H1 (cell line): ENCODE measurements at regions not wholly inside any gene's neighbourhood (a gene's known extent, or its start where the extent isn't known, plus 50 kb on each side); places are given as distances from the start of the nearest gene placed in this dataset.

ENCODE experiments used
- ATF3 ChIP-seq: IDR thresholded peaks from 2 replicates; pipeline ENCODE4 v1.6.1; 2011; ENCODE audit warnings: low read depth, mild to moderate bottlenecking, low read length; ENCODE audit not compliant: insufficient read depth
- BRCA1 ChIP-seq: IDR thresholded peaks from 2 replicates; pipeline ENCODE4 v1.6.1; 2012; ENCODE audit warnings: low read depth, low read length, improper control_type of control experiment
- SIRT6 ChIP-seq: IDR thresholded peaks from one replicate; pipeline ENCODE4 v1.7.1; 2012; ENCODE audit warnings: low read length, inconsistent platforms
- TBP ChIP-seq: IDR thresholded peaks from 2 replicates; pipeline ENCODE4 v1.6.1; 2011; ENCODE audit warnings: low read depth, low read length, improper control_type of control experiment

GRCh38 chr16:85398688-85399582 is 214.2 kb upstream of the GSE1 start (continued):
- TF ChIP-seq ATF3: no peak
- no peak for TF ChIP-seq TBP
- no peak for TF ChIP-seq SIRT6
- TF ChIP-seq BRCA1: no peak
- TF ChIP-seq, all 59 proteins: peak for 0
